Fibroblast of mammary gland (primary cell): ENCODE measurements at regions not wholly inside any gene's neighbourhood (a gene's known extent, or its start where the extent isn't known, plus 50 kb on each side); places are given as distances from the start of the nearest gene placed in this dataset.

Source experiments
- DNase-seq: peaks from one replicate; pipeline ENCODE4 v3.0.0-alpha.2; 2010; ENCODE audit warnings: low read depth
- H3K4me3 ChIP-seq: 2 replicates; pipeline ENCODE4 v1.5.1; 2011; ENCODE audit warnings: low read depth, mild to moderate bottlenecking, low read length, moderate library complexity; ENCODE audit not compliant: control insufficient read depth
- TF ChIP-seq, protein P1 (sequence below): conservative IDR thresholded peaks from 2 replicates; pipeline ENCODE4 v1.5.1; 2011; ENCODE audit warnings: low read depth, low read length, inconsistent platforms; ENCODE audit not compliant: control insufficient read depth, insufficient read depth

DNA sequence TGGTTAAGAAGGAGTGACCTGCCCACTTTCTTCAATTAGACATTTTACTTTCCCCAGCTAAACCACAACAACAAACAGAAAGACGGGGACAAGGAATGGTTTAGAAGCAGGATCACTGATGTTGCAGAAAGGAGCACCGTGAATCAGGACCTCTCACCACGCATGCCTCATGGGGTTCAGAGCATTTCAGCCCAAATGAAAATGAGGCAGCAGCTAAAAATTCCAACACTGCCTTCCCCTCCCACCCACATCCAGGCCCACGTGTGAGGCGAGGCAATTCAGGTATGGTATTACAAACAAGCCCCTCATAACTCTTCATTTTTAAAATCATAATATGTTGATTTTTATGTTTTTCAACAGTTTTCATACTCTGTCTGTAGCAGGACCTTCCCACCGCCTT, 194.1 kb upstream of the ARID1B start:
- DNase-seq, result no peak
- H3K4me3 ChIP-seq, result no peak overlapping the region
- TF ChIP-seq, protein P1, sequence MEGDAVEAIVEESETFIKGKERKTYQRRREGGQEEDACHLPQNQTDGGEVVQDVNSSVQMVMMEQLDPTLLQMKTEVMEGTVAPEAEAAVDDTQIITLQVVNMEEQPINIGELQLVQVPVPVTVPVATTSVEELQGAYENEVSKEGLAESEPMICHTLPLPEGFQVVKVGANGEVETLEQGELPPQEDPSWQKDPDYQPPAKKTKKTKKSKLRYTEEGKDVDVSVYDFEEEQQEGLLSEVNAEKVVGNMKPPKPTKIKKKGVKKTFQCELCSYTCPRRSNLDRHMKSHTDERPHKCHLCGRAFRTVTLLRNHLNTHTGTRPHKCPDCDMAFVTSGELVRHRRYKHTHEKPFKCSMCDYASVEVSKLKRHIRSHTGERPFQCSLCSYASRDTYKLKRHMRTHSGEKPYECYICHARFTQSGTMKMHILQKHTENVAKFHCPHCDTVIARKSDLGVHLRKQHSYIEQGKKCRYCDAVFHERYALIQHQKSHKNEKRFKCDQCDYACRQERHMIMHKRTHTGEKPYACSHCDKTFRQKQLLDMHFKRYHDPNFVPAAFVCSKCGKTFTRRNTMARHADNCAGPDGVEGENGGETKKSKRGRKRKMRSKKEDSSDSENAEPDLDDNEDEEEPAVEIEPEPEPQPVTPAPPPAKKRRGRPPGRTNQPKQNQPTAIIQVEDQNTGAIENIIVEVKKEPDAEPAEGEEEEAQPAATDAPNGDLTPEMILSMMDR, result no peak

- TF ChIP-seq, protein P1, result no peak
- H3K4me3 ChIP-seq, result no peak overlapping the region
- DNase-seq, result no peak
Measured at GRCh38 chr6:156582509-156582992, 194.6 kb upstream of the ARID1B start.

DNA sequence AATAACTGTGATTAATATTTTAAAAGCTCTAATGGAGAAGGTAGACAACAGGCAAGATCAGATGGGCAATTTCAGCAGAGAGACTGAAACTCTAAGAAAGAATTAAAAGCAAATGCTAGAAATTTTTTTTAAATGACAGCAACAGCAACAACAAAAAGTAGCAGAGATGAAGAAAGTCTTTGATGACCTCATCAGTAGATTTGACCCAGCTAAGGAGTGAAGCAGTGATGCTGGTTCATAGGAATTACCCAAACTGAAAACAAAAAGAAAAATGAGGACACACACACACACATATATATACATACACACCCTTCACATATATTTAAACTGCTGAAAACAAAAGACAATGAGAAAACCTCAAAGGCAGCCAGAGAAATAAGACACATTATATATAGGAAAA, 197.6 kb upstream of the ARID1B start:
- DNase-seq, result no peak
- H3K4me3 ChIP-seq, result no peak overlapping the region
- TF ChIP-seq, protein P1, result no peak

DNA sequence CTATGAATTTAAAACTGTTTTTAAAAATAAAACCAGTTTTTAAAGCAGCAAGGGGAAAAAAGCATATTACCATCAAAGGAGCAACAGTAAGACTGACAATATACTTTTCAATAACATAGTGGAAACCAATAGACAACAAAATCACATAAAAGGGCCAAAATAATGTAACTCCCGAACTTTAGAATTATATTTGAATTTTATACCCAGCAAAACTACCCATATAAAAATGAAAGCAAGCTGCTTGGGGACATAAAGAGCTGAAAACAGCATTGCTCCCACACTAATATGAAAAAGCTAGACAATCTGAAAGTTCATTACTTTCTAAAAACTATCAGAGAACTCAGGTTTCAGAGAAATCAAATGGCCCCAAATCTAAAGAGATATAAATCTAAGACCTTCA, 199.4 kb upstream of the ARID1B start:
- no peak overlapping the region for H3K4me3 ChIP-seq
- TF ChIP-seq, protein P1, result no peak

GRCh38 chr6:156575361-156575760, 201.8 kb upstream of the ARID1B start:
- TF ChIP-seq, protein P1, result no peak
- H3K4me3 ChIP-seq, result no peak overlapping the region
- no peak for DNase-seq

More for the DNA sequence above, 199.4 kb upstream of the ARID1B start:
- DNase-seq, result no peak

DNA sequence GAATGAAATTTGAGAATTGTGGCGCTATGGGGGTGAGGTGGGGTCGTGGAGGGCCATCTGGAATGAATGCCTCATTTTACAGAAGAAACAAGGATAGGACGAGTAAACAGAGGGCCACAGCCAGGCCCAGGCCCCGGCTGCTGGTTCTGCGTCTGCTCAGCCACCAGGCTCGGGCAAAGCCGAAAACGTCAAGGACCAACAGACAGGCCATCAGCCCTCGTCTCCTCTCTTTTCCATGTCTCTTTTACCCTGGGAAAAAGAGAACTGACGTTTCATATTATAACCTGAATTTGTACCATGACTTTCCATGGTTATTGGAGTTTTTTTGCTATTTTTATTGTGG, 212.4 kb upstream of the ARID1B start:
- no peak overlapping the region for H3K4me3 ChIP-seq
- no peak for DNase-seq
- TF ChIP-seq, protein P1, result no peak
